ENCODE measurements at regions not wholly inside any gene's neighbourhood (a gene's known extent, or its start where the extent isn't known, plus 50 kb on each side); places are given as distances from the start of the nearest gene placed in this dataset.

GRCh38 chr18:71976744-71977143 lies 567.4 kb downstream of the CBLN2 start:
- TF ChIP-seq CTCF (conservative IDR thresholded peaks at IDR 0.05 in 1 of 2, IDR thresholded peaks at IDR 0.05 in 1 of 2; ENCODE audit: extremely low read depth in 1 of 2, insufficient read depth in 1 of 2, low read depth in 1 of 2, low read length in 2 of 2) (no peak), EZH2 (IDR thresholded peaks at IDR 0.05; ENCODE audit: borderline replicate concordance, low read length) (no peak)

Data from mammary epithelial cell (primary cell).